Dedifferentiated amniotic fluid mesenchymal stem cell (primary cell): ENCODE measurements at regions not wholly inside any gene's neighbourhood (a gene's known extent, or its start where the extent isn't known, plus 50 kb on each side); places are given as distances from the start of the nearest gene placed in this dataset.

Experiments used
- DNase-seq: peaks from one replicate; pipeline ENCODE4 v3.0.0-alpha.2; 2016; ENCODE audit errors: extremely low spot score

DNA sequence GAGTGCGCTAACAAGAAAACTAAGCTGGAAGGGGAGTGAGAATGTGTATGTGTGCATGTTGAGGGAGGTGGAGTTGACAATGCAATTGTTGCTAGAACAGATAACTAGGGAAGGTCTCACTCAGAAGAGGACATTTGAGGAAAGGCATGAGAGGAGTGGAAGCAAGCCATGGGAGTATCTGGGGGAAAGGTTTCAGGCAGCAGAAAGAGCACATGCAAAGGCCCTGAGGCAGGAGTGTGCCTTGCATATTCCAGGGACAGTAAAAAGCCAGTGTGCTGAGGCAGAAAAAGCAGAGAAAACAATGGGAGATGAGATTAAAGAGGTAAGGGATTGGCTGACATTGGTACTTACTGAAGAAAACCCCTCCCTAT, 149.6 kb upstream of the ADO start:
- DNase-seq = no peak

DNA sequence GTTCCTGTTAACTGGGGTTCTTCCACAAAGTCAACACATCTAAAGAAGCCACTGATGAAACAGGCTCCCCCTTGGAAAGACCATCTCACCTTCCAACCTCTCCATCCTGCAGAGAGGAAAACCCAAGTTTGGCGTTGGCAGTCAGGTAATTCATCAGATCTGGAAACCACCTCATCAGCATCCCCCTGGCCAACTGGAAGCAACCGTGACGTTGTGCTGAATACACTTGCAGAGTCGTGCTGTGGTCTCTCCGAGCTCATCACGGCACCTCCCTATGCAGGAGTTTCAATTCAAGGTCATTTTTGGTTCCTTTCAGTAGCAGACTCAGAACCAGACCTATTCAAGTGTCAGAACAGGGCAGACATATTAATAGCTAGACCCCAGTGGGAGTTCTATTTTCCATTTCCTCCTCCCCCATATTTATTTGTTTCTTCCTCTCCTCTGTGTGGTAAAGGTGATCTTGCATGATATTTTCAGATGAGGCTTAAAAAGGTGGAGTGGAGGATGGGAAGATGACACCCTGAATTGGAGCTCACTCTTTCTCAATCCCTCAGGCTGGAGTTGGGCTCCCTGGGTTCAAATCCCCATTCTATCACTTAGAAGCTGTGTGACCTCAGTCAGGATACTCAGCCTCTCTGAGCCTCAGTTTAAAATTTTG, 149.1 kb upstream of the ADO start:
- no peak for DNase-seq

DNA sequence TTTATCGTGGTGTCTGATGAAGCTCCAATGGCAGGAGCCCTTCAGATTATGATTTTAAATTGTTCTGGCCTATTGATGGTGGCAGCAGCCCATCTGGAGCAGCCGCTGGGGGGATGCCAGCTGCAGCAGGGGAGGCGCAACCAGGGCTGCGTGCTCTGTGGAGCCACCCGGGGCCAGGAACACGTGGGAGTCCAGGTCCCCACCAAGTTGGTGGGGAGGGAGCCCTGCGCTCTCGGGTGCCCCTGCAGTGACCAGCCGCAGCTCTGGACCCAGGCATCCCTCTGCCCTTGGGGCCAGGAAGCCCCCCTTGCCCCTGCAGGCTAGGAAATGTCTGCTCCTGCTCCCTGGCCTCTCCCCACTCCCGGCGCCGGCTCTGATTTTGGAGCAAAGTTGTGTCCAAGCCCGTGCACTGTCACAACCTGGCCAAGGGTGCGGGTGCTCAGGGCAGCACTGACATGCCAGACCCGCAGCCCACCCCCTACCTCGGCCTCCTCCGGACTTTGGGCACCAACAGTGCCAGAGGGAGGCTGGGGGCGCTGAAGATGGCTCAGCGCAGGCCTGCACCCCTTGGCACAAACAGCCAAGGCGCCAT, 147.2 kb upstream of the ADO start:
- no peak for DNase-seq

DNA sequence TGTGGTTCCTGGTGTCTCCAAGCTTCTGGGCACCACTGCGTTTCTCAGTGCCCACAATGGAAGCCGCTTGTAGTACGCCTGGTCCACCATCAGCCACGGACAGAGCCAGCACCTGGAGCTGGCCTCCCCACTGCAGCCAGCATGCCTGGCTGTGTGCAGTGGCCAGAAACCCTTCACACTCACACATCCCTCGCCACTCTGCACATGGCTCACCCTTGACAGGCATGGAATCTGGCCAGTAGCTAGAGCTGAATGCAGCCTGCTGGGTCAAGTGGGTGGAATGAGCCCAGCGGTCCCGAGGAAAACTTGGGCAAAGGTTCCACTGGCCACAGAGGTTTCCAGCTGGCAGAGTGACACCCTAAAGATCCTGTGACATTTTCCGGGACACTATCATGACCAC, 146.0 kb upstream of the ADO start:
- no peak for DNase-seq

DNA sequence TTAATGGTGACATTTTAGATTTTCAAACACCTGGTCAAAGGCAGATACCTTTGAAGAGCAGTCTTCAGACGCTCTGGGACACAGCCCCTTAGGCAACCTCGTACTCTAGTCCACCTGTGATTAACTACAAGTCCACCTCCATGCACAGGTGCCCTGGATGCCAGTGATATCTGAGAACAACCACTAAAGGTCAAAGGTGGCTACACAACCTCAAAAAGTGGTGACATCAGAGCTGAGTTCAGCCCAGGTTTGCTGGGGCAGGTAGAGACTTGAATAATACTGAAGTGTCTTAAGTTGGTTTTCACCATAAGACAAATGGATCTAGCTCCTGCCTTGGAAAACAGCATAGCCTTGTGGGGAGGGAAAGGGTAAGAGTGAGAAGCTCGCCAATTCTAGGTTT, 143.4 kb upstream of the ADO start:
- DNase-seq = no peak

DNA sequence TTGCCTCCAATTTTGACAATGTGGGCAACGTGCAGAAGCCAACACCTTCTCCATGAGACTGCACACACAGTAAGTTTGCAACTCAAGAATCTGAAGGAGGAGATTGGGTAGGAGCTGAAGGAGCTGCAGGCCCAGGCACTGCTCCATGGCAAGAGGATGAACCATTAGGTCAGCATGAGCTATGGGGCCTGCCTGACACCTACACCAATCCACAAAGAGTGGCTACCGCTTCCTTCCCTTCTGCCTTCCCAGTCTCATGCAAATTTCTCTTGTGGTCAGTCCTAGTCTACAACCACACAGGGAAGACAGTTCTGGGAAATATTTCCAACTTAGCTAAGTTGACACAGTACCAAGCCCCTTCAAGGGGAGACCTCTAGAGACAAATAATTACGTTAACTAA, 142.0 kb upstream of the ADO start:
- DNase-seq = no peak

DNA sequence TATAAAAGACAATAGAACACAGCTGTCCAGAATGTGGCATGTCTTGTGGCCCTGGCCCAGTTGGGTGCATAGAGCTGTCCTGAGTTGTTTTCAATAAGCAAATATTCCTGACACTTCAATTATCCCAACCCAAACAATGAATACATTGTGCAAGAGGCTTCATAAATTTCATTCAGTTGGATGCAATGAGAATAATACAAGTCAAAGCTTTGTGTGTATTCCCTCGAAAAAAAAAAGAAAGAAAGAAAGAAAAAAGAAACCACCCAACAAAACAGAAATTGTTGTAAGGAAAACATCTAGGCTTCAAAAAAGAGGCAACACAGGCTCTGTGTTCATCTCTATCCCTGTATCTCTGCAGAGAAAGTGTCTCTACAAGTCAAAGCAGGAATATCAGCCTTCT, 138.7 kb upstream of the ADO start:
- no peak for DNase-seq

DNA sequence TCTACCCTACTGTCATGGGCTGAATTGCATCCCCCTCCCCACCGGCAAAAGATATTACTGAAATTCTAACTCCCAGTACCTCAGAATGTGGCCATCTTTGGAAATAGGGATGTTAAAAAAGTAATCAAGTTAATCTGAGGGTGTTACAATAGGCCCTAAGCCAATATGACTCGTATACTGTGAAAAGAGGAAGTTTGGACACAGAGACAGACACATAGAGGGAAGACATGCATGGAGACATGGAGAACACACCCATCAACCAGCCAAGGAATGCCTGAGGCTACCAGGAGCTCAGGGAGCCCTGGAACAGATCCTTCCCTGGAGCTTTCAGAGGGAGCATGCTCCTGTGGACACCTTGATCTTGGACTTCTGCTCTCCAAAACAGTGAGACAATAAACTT, 138.2 kb upstream of the ADO start:
- no peak for DNase-seq

DNA sequence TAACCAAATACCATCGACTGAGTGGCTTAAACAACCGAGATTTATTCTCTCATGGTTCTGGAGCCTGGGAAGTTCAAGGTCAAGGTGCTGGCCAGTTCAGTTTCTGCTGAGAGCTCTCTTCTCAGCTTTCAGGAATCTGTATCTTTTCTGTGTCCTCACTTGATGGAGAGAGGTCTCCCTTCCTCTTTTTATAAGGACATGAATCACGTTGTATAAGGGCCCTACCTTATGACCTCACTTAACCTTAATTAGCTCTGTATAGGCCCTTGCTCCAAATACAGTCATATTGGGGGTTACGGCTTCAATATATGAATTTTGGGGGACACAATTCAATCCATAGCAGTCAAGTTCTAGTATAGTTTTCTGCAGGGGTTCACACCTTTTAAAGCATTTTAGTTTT, 135.2 kb upstream of the ADO start:
- no peak for DNase-seq

DNA sequence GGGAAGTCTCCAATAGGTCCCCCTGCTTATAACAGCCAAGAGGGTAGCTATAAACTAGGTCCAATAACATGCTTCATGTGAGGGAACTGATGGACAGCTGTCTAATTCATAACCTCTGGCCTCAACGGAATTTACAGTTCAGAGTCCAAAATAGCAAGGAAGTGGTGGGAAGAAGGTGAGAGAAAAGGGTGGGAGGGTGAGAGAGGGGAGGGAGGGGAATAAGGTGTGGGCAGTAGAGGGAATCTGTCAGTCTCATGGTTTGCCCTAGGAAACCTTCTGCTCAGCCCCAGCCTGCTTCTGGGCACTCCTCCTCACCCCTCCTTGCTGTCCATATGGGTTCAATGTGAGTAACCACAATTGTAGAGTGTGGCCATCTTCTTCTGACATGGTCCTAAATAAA, 133.4 kb upstream of the ADO start:
- no peak for DNase-seq

DNA sequence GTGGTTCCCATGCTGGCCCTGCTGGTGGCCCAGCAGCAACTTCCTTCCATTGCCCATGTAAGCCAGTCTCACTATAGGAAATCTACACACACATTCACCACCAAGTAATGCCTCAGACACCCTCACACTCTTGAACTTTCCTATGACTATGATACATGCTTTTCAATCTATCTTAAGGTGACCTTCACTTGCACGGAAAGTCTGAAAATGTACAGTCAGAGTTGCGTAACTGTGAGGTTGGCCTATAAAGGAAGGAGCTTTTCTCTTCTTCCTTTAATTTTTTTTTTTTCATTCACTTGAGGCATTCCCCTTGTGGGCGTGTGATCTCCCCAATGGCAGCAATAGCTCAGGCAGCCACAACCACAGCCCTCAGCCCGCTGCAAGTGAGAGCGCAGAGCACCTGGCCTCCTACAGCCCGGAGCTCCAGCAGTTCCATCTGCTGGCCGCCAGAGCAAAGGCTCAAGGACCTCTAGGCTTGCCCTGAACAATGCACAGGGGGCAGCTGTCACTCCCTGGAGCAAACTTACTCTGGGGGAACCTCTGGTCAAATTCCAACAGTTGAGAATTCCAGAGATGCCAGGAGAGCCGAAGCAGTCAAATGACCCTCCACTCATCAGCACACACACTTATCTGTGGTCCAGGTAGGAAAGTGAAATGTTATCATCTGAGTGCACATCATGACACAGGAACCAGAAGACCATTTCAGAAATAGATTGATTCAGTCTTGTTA, 123.1 kb upstream of the ADO start:
- DNase-seq = no peak

DNA sequence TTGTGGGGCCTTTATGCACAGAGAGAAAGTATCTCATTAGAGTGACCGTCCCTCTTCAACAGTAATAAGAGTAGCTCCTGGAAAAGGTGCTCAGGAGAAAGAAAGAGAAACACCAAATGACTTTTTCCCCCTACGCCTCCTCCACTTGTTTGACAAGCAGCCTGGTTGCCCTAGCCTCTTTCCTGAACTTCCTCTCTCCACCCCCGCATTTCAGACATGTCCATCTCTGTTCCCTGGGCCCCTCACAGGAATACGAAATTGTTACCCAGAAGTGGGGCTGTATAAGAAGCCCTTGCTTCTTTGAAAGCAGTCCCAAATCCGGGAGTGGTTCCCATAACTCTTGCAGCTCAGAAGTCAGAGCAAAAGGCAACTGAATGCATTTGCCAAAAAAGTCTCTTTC, 119.6 kb upstream of the ADO start:
- no peak for DNase-seq

DNA sequence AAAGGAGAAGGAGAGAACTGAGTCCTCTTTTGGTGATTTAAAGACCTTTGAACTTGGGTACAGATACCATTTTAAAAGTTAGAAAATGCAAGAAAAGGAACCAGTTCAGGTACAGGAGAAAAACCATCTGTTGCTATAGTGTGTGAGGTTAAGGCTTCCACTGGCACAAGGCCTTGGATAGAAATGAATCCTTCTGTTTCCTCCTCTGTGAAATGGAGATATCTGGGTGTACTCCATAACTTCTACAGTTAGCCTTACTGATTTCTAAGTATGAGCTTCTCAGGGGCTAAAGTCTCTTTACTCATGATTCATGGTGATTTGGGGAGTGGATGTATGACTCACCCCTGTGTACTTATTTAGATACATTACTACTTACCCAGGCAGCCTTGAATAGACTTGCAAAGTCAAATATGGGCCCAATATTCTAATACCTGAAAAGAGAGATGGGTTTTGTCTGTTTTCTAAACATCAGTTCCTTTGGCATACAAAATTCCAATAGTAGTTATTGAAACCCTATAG, 117.2 kb upstream of the ADO start:
- DNase-seq = no peak

DNA sequence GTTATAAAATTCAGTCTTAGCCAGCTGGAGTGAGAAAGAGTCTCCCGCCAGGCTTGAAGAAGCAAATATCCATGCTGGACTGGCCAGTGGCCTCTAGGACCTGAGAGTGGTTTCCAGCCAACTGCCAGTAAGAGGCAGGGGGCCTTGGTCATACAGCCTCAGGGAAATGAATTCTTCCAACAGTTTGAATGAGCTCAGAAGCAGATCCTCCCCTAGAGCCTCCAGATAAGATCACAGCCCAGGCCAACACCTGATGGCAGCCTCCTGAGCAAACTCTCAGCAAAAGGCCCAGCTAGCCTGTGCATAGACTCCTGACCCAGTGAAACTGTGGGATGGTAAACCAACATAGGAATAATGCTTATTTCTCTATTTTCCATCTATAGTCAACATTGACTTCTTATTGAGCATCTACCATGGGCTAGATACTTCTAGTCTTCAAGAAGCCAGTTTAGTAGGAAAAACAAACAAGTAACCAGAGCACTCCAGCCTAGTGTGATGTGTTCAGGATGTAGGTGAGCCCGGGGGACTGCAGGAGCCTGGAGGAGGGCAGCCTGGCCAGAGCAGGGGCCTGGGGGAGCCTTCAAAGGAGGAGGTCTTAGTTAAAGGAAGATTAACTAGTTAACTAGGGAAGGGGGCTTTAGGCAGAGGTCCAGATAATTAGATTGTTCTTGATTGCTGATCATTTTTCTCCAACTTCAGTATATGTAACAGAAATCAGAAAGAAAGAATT, 115.4 kb upstream of the ADO start:
- no peak for DNase-seq

DNA sequence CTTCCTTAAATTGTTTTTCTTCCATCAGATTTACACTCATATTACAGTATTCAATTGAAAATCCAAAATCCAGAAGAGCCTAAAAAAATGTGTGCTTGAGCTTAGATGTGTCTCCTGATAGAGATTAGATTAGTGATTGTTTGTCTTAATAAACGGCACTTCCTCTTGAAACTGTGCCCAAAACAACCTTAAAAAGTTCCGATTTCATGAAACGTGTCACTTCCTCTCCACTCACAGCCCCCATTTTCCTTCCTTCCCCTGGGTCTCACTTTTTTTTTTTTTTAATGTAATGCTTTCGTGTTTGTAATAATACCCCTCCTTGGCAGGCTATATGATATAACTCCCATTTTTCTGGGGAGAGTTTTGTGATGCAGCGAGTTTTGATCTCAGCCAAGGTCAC, 114.8 kb upstream of the ADO start:
- DNase-seq = no peak

DNA sequence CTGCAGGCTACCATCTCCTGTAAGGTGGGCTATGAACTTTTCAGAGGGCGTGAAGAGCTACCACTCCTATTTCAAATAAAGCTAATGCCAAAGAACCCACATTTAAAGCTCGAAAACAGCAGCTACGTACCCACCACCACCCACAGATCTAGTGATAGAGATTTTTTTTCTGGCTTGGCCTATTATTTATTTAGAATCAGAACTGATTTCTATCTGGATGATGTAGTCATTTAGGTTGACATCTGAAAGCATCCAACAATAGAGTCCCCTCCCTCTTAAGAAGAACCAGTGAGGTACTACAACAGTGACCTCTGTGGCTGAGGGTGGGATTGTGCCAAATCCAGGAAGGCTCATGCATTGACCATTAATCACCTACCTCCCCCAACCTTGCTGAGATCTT, 113.8 kb upstream of the ADO start:
- no peak for DNase-seq

DNA sequence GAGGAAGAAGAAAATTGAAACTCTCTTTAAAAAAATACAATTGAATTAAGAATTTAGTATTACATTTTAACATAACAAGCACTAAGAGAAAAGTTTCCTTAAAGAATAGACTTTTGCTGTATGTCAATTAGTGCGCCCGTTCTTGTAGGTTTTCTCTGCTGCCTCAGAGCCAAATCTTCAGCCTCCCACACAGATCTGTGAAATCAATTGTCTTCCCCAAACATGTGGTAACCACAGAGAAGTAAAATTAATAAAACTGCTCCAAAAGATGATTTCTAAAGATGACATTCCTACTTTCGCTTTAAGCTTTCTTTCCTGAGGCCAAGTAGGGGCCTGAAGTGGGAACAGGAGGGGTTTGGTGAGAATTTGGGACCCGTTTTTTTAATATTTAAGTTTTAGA, 113.2 kb upstream of the ADO start:
- no peak for DNase-seq

DNA sequence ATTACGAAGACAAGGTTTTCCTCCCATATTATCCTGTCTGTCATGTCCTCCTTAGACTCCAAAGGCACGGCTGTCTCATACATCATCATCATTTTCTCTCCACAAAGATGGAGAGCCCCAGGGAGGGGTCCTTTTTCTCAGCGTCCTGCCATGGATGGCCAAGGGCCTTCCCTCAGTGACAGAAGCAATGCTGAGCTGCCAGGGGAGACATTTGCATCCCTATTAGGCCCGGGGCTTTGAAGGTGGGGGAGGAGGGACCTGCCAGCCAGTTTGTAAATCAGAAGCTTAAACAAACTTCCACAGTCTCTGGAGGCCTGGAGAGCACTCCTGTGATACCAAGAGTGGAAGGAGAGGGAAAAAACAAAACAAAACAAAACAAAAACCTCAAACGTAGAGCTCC, 112.4 kb upstream of the ADO start:
- no peak for DNase-seq

DNA sequence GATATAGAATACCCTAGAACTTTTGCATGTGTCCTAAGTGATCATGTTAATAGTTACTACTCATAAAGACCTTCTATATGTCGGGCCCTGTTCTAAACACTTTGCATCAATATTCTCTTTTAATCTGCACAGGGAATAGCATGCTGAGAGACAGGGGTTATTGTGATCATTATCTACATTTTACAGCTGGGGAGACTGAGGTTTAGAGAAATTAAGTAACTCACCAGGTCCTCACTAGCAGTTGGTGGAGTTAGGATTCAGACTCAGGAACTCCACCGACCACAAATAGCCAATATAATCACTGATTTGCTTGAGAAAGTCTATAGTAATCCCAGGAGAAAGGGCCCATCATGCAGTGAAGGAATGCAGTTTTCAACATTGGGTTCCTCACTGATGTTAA, 111.2 kb upstream of the ADO start:
- DNase-seq = no peak

DNA sequence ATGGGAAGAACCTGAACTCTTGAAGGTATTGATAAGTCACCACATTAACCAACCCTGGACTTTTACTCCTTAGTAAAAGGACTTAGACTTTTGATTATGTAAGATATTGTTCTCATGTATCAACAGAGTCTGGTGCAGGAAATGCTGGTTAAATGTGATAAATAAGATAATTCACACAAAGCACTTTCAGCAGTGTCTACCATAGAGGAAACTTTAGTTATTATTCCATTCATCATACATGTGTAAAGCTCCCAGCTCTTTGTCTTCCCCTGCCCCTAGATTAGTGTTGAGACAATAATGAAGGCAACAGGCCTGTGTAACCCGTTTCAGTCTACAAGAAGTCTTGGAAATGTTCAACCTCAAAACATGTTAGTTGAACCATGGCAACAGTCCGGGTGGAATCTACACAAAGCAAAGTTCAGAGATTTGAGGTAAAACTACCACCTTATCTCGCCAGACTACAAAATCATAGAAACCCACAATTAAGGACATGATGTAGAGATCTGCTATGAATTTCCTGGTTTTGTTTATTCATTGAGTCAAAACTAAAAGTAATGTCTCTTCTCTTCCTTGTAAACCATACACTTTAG, 109.9 kb upstream of the ADO start:
- no peak for DNase-seq

DNA sequence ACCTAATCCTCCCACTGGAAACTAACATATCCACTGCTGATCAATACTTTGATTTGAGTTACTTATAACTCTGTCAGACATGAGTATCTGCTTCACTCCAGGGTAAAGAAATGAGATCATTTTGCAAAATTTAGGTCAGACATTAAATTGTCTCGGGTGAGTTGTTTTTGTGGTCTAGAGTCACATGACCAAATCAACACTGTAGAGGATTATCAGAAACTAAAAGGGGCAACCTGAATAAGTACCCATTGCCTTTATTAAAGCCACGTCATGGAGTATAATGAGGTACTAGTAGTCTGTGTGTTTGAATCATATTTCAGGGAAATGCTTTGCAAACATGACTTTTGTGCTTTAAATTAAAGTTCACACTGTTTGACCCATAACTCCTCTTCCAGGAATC, 107.7 kb upstream of the ADO start:
- no peak for DNase-seq

DNA sequence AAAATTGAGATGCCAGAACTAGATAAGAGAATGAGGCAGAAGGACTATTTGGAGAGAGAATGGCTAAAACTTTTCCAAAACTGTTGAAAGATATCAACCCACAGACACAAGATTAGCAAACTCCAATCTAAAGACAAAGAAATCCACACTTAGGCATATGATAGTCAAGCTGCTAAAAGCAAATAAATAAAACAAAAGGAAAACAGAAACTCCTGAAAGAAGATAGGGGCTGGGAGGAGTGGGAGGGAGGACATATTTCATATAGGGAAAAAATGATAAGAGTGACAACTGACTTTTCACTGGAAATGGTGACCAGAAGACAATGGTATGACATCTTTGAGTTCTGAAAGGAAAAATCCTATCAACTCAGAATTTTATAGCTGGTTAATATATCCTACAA, 105.4 kb upstream of the ADO start:
- no peak for DNase-seq
